NT2/D1 (cell line): ENCODE measurements at regions not wholly inside any gene's neighbourhood (a gene's known extent, or its start where the extent isn't known, plus 50 kb on each side); places are given as distances from the start of the nearest gene placed in this dataset.

Source experiments
- SUZ12 ChIP-seq: IDR thresholded peaks from 2 replicates; pipeline ENCODE4 v1.6.1; 2011; ENCODE audit not compliant: insufficient read length, insufficient read depth; ENCODE audit errors: extremely low read depth
- YY1 ChIP-seq: IDR thresholded peaks from 2 replicates; pipeline ENCODE4 v1.6.1; 2011; ENCODE audit not compliant: insufficient read length, insufficient read depth
- ZNF274 ChIP-seq: IDR thresholded peaks from 2 replicates; pipeline ENCODE4 v1.6.1; 2011; ENCODE audit warnings: mild to moderate bottlenecking, low read depth, low read length

GRCh38 chr5:86546044-86546443 is 71.7 kb upstream of the COX7C start:
- no peak for TF ChIP-seq YY1
- no peak for TF ChIP-seq ZNF274
- TF ChIP-seq SUZ12: no peak
